ENCODE measurements at regions not wholly inside any gene's neighbourhood (a gene's known extent, or its start where the extent isn't known, plus 50 kb on each side); places are given as distances from the start of the nearest gene placed in this dataset.

DNA sequence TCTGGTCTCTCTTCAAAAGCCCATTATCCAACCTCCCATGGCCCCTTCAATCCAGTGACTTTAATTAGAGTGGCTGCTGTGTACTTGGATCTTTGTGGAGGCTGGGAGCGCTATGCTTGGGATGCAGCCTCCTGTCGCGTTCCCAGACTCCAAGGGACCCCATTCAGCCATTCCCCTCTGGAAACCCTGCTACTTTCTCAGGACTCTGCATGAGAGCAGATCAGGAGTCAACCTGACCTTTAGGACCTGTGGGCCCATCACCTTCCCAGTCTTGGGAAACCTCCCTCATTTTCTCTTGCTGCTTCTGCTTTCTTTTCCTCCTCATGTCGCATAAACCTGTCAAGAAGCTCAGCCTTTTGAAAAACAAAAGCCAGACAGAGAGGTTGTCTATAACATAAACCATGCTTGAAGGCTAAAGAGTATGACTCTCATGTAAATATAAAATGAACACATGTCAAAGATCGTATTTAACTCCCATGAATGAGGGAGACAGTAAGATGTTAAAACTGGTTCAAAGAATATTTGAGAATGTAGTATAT lies 143.1 kb upstream of the PELI1 start:
- no peak for DNase-seq

DNA sequence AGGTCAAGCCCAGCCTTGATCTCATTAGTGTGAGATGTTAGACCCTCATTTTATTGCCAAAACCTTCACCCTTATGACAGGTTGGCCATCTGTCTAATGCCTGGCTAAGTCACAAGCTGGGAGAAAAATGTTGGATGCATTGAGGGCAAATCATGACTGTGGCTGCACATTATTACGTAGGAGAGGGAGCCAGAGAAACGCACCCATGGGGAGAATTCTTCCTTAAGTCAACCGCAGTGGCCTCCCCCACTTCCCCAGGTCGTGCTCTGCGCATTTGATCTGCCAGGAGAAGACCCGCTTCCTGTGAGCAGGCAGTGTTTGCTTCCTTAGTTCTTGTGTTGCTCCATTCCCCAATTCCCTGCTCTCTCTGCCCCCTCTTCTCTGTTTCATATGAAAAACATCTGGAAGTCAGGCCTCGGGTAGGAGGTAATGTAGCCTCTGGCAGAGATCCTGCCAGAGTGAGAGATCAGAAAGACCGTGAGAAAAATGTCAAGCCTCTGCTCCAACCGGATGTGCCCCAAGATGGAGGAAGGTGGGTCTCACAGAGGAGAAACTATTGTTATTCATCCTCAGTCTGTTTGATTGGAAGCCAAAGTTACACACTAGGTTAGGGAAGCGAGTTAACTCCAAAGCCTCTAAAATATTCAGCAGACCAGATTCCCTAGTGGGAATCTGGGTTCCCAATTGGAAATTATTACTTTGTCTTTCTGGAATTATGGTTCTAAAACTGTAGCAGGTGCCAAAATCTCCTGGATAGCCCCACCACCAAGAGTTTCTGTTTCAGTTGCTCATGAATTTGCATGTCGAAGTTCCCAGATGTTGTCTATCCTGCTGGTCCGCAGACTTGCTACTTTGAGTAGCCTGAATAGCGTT lies 144.3 kb upstream of the PELI1 start:
- no peak for DNase-seq

DNA sequence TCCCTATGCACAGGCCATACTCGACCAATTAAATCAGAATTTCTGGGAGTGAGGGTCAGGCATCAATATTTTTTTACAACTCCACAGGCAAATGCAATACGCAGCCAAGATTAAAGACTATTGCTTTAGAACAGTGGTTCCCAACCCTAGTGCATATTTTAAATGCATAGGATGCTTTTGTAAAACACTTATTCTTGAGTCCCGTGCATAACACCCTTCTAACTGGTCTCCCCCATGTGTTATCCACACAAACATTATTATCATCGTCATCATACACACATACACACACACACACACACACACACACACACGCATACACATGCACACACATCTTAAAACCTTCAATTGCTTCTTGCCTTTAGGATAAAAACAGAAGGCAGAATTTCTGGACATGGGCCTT lies 145.0 kb upstream of the PELI1 start:
- no peak for DNase-seq

DNA sequence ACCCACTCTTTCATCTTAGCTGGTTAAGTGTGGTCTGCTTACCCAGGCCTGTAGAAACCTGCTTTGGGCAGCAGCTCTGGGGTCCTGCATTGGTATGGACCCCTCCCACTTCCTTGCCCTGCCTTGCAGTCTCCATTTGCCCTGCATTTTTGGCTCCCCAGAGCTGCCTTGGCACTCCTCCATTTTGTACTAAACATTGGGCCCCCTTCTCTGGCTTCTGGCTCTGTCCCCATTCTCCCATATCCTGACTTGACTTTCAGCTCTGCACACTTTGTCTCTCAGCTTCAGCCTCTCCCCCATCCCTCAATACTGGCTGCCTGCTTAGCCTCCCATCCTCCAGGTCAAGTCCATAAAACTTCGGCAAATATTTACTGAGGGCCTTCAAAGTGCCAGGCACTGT lies 145.5 kb upstream of the PELI1 start:
- DNase-seq: no peak

DNA sequence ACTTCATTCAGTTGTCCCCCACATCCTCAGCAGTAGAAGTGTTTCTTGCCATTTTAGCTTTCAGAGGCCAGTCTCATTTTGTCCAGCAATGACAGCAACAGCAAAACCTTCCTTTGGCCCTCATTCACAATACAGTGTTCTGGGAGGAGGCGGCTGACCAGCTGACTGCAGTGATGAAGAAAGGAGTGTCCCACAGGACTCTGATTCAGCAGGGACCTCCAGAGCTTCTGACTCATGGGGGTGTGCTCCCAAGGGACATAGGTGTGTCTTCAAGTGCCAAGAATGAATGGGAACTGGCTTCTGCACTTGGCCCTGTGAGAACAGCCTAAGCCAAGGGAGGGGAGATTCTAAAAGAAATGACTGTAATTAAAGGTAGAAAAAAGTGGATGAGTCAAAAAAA lies 147.0 kb upstream of the PELI1 start:
- DNase-seq: no peak

DNA sequence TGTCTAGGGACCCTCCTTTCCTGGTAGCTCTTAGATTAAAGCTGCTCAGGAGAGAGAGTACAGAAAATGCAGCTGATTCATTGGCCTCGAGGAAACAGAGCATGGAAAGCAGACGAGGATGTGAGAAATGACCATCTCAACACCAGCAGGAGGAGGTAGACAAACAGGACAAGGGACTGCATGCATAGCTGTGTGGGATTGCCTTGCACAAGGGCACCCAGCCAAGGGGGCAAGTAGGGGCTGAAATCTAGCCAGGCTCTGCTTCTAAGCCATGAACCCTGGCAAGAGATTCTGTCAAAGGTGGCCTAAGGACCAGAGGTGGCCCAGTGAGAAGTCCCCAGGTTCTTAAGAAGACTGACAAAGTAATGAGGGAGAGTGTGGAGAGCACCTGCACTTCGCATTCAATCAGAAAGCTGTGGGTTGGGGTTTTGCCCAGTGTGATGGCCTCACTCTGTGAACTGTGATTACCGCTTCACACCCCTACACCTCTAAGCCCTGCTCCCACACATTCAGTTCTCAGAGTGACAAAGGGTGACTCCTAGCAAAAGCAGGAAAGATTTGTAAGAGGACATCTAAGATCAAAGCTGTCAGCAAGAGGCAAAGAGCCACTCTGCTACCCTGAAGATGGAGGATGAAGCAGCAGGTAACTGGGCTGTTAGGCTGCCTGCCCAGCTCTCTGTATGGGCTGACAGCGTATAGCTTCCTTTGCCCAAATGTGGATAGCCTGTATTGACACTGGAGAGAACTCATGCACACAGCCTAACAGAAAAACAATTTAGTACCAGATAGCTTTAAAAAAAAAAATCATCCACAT lies 151.3 kb upstream of the PELI1 start:
- DNase-seq: no peak

DNA sequence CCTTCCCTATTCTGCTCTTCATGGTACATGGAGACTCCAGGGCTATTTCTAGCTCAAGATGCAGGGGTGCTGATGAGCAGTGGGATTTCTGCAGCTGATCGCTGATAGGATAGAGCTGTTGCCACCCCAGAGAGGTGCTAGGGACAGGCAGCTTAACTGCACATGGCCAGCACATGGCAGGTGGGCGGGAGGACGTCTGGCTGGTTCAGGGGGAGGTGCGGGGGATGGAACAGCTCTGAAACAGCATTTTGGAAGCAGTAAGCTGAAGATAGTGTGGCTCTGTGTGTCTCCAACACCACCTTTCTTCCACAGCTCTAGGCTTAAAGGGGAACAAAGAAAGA lies 151.9 kb upstream of the PELI1 start:
- DNase-seq: no peak

DNA sequence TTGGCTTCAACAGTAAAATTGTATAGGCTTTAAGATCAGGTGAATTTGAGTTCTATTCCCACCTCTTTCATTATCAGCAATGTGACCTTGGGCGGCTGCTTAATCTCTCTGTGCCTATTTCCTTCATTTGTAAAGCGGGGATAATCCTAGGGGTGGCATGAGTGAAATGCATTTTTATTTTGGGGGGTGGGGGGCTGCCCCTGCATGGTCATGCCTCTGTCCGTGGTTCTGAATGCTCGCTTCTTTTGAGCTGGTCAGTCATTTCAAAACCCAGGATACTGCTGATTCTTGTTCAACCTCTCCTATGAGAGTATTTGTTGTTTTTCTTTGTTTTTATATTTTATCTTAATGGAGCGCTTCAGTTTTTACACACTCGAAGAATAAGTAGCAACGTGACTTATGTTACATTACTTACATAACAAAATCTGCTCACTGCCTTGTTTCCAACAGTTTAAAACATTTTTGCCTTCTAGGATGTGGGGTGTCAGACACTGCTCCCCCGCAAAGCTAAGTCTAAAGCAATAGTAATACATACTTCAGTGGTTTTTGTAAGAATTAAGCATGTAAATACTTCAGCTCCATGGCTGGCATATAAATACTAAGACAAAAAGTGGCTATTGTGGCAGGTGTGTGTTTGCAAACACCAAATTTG lies 152.6 kb upstream of the PELI1 start:
- no peak for DNase-seq

DNA sequence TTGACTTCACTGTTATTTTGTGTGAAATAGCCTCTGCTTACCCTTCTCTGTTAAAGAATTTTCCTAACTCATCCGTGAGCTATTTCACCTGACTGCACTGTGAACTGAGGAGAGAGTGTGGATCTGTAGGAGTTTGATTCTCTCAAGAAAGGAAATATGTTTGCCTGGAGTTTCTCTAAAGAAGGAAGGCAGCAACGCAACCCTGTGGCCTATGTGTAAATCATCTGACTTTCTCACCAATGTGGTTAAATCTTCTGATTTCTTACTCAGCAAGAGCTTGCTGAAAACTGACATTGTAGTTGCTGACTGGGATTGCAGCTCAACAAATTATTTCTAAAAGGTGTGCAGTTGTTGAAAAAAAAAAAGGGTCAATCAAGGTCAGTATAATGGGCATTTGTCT lies 153.9 kb upstream of the PELI1 start:
- DNase-seq: no peak

DNA sequence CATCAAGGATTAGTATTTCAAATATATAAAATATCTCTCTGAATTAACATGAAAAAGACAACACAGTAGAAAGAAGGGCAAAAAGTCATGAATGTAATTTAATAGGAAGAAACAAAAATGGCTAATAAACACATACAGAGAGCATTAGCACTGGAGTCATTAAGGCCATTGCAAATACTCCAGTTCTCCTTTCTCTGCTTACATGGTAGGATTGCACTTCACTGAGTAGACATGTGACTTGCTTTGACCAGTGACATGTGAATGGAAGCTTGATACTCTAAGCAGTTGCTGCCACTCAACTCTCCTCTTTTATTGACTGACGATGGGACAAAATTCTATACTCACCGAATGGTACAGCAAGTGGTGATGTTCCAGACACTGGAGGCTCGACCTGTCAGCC lies 153.9 kb upstream of the LGALSL start:
- no peak for DNase-seq

DNA sequence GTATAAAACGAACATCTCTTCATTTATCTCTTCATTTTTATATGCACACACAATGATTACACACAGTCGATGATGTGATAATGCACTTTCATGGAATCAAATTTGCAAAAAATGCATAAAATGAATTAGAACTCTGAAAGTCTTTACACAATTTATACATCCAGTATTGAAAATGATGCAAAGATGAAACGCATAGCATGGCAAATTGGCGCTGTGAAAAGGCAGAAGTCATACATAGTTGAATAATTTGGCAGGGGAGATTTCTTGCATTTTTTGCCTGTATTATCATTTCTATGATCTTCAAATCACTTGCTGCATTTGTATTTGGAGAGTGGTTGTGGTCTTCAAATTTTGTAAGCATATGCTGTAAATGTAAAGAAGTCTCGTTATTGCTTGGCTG lies 150.7 kb upstream of the LGALSL start:
- no peak for DNase-seq

DNA sequence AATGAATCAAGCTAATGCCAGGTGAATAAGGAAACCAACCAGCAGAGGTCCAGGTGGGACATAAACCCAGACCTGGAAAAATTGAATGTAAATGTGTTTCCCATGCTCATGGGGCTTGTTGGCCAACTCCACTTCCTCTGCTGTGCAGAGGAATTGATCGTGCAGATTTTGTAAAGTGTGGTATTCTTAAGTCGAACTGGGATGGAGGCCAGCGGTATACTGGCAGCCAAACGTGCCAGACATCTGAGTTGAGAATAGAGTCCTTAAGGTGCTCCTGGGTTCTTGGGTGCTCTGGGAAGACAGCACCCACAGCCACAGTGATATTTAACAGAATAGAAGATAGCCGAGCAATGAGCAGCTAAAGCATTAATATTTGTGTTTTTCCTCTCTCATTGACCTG lies 146.5 kb upstream of the LGALSL start:
- no peak for DNase-seq

DNA sequence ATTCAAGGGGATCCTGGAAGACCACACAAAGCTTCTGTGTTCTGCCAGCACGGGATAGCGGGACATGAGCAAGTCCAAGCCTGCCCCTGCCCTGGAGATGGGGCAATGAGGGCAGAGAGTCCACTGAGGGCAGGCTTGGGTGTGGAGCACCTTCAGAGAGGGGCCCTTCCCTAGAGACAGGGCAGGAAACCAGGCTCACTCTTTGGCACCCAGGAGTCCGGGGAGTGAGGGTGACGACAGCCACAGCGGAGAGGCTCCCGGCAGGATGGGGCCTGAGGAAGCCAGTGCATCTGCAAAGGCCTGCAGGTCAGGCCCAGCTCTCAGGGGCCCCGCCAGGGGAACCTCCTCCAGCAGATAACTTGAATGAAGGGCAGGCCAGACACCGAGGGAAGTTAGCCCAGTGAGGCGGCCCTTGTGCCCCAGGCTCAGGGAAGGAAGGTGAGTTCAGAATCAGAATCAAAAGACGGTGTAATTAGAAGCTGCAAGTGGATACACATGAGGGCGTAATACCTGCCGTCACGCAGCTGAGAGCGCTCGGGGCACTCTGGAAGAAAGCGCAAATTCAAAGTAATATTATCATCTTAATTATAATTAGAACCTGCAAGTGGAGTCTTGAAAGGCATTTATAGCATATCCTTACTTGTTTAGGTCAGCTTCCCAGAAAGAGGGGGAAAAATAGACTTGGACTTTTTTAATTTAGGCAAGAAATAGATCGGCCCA lies 142.6 kb upstream of the LGALSL start:
- no peak for DNase-seq

DNA sequence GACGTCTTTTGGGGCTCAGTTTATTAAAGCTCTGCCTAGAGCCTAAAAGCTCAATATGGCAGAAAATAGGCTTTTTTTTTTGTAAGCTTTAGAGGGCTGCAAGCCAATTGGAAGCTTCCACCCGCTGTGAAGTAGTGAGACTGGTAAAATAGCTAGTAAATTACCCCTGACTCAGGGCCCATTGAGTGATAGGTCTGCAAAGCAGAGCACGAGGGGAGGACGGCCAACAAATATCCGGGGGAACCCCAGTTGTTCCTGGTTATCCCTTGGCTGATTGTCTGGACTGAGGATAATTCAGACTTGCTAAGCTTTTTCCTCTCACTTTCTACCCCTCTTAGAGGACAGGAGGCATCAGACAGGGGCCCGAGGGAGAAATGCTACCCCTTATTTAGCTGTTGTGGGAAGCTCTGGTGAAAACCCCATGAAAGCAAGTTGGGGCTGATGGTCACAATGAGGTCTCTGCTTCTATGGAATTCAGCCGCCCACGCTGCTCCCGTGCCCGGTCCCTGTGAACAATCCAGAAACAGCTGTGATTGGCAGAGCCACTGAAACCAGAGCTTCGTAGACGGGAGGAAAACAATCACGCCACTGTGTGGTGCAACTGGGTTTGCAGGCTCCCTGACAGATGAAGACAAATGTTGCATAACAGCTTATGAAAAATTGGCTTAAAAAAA lies 141.9 kb upstream of the LGALSL start:
- no peak for DNase-seq

DNA sequence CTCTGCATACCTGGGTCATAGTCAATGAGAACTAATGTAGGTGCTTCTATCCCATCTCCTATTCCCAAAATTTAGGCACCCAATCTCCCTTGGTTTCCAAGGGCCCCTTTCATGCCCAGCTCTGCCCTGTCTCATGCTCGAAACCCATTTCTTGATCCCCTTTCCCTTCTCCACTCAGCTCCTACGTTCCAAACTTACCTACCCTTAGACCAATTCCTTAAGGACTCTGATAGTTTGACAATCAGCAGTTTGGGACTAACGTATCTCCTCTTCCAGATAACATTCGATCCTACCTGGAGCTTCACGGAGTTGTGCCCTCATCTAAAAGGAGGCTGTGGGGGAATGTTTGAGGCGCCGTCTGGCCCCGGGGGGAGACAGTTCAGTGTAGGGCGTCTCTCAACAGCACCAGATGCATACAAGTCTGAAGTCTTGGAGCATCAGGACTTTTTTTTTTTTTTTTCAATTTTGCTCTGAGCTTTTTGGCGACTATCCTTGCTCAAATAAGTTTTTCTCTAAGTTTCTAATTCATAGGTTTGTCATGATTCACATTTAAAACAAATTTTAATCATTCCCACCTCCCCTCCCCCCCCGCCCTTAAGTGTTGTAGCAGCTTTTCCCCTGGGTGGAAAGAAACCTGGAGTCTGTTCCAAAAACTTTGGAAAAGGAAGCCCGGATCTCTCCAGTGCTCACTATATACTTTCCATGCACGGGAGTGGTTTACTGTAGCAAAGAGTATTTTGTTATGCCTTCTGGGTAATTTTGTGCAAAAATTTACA lies 141.2 kb upstream of the LGALSL start:
- DNase-seq: no peak

DNA sequence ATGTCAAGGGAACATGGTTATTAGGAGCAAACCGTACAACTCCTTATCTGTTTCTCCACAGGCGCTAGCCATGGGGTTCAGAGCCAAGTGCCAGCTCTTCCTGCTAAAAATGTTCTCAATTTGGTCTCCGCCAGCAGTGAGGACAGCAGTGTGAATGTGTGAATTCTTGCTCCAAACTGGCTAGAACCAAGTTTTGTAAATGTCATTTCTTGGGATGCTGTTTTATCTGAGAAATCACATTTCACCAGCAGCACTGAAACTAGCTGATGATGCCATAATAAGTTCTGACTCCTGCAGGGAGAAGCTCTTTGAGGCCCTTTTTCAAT lies 140.6 kb upstream of the LGALSL start:
- DNase-seq: no peak

DNA sequence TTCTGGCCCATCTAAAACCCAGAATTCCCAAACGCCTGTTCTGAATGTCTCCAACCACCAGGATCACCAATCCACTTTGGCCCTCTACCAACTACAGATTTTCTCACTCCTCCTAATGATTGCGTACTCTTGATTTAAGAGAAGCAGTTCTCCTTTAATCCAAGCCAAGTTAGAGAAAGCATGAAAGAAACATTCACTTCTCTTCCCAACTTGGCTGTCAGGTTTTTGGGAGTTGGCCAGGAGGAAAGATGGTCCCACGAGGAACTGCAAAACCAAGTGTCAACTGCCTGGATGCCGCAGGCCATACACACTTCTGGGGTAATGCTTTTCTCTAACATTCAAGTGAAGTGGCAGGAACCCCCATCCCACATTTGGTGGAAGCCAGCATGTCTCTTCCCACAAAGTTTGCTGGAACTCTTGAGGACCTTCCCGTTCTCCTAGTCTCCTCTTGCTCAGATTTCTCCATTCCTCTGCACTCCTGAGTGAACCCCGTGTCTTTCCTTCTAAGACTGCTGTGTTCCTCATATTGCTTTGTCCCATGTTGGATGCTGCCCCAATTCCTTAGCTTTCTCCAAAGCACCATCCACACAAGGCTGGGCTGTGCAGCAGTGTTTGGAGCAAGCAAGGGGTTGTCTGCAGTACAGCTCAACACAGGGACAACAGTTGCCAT lies 138.5 kb upstream of the LGALSL start:
- no peak for DNase-seq

DNA sequence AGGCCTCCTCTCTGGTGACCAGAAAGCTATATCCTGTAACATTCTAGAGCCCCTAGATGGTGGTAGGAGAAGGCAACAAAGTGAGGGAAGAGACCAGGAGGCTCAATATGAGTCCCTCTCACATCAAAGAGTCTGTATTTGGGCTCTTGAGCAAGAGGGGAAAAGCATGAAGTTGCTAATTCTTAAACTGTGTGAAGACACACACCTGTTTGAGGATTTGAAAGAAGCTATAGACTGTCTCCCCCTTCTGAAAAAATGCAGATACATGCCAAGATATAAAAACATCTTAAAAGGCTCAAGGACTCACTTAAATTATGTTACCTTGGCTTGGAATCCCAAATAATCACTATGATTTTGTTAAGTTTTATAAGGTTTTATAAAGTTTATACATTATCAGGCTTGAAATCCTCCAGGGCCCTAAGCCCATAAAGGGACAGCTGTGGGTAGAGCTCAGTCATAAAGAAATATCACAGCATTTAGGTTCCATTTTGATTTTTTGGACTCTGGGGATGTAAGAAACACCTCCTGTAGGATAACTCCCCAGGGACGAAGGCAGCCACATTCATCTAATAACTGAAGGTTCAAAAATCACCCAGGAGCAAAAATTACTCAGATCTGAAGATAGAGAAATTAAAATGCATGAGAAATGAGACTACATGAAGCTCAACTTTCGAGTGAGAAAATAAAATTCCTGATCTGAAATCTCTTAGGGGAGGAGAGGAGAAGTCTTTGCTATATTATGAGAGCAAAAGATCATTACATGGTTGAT lies 136.1 kb upstream of the LGALSL start:
- no peak for DNase-seq

DNA sequence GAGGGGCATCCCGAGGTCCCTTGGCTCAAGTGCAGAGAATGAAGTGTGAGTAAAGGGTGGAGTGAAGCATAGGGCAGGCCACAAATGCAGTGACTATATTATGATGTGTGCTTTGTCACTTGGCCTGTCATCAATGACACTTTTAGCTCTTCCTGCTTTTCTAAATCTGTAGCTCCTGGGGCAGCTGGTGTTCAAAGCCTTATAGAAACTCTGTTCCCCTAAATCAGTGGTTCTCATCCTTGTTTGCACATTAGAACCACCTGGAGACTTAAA lies 135.6 kb upstream of the LGALSL start:
- DNase-seq: no peak

DNA sequence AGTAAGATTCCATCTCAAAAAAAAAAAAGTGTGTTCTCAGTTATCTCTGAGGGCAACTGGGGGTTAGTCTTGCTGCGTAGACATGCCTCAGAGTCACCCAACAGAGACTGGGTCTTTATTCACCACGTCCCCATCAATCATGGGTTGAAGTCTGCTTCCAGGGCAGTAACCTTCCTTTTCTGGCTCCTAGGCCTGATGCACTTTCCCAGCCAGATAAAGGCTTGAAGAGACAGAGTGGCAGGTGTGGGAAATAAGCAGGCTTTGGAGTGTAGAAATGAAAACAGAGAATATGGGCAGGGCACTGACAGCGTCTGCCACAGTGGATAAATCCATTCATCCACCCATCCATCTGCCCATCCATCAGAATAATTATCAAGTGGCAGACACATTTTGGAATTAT lies 134.1 kb upstream of the LGALSL start:
- no peak for DNase-seq

DNA sequence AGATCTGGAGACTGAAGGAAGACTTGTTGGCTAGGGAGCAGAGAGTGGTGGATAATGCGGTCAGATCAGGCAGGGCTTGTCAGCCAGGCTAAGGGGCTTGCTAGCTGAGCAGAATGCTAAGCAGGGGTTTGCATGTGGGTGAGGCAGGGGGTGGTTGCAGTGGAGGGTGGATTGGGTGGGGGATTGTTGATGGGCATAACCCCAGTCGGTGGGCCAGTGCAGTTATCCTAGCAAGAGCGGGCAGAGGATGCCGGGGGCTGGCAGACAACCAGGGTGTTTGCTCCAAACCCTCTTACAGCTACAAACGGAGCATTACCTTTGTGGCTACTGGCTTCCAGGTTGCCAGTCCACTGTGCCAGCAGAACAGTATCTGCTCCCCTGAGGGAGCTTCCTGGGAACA lies 131.5 kb upstream of the LGALSL start:
- DNase-seq: no peak

Measured in CD4-positive, alpha-beta T cell treated with Interleukin-10 for 1 hour (primary cell).